ENCODE measurements at regions not wholly inside any gene's neighbourhood (a gene's known extent, or its start where the extent isn't known, plus 50 kb on each side); places are given as distances from the start of the nearest gene placed in this dataset.

DNA sequence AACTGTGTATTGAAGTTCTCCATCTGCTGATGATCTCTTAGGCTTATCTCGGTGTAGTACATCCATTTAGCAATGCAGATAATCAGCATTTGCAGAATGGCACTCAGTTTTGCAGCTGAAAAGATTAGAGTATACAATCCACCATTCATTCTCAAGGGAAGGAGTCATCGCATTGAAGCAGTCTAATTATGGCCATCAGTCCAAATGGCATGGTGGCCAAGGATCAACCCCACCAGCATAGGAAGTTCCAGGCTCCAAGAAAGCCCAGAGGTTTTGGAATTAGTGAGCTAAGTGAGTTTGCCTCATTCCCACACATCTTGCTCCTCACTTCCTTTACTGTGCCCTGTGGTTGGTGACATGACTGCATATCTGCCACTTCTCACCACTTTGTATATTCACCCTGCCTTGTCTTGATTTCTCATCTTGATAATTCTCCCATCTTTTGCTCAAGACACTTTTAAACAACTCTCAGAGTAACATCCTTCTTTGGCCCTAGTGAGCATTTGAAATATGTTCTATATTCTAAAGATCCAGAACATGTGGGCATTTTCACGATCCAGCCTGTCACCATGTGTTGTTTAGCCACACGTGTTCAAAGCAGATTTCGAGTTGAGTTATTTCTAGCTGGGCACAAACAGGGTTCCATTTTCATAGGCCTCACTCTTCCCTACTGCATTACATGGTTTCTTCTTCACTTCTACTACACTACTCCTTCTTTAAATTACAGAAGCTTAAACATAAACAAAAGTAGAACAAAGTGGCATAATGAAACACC, 1119.8 kb downstream of the TSN start:
- H3K9me3 ChIP-seq (ENCODE audit: control insufficient read depth in 2 of 2, insufficient read depth in 1 of 2, low read depth in 1 of 2, low read length in 1 of 2): peaks cover 0 to 3% of the 10 kb centered on the region in 2 donors
- FAIRE-seq: no peak
- H3K27me3 ChIP-seq (ENCODE audit: control insufficient read depth in 3 of 3, insufficient read depth in 3 of 3, low read length in 3 of 3): no peaks in the 10 kb centered on the region
- 71 to 78% (median 75%) methylated on average over 5 of the region's 5 CpGs for WGBS, 3 donors
- no peaks in the 10 kb centered on the region for H3K36me3 ChIP-seq (ENCODE audit: control insufficient read depth in 3 of 3, insufficient read depth in 2 of 3, low read depth in 1 of 3, low read length in 3 of 3)
- no peak overlapping the region for H3K27ac ChIP-seq (ENCODE audit: low read depth in 1 of 3, low read length in 2 of 3)
- no peak for DNase-seq
- H3K4me3 ChIP-seq (ENCODE audit: low read depth in 1 of 3, low read length in 3 of 3): no peak overlapping the region
- H3K4me1 ChIP-seq (ENCODE audit: control insufficient read depth in 3 of 3, insufficient read depth in 2 of 3, low read depth in 1 of 3, low read length in 2 of 3): no peaks in the 10 kb centered on the region

DNA sequence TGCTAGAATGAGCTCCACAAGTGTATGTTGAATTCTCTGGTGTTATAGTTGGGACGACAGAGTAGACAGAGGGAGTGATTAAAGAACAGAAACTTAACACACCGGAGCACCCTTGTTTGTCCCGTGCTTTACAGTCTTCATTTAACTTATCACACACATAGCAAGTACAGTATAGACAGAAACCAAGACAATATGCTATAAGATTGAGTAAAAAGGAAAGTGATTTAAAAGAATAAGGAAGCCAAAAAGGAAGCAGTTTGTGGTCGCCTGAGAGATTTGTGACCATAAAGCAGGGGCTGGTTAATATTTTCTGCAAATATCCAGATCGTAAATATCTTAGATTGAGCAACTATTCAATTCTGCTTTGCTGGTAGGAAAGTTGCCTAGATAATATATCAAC, 1128.4 kb downstream of the TSN start:
- no peak overlapping the region for H3K4me3 ChIP-seq (ENCODE audit: low read depth in 1 of 3, low read length in 3 of 3)
- H3K4me1 ChIP-seq (ENCODE audit: control insufficient read depth in 3 of 3, insufficient read depth in 2 of 3, low read depth in 1 of 3, low read length in 2 of 3): no peaks in the 10 kb centered on the region
- no peak overlapping the region for H3K27ac ChIP-seq (ENCODE audit: low read depth in 1 of 3, low read length in 2 of 3)
- DNase-seq: no peak
- peaks cover 0 to 1% of the 10 kb centered on the region in 2 donors for H3K9me3 ChIP-seq (ENCODE audit: control insufficient read depth in 2 of 2, insufficient read depth in 1 of 2, low read depth in 1 of 2, low read length in 1 of 2)
- no peaks in the 10 kb centered on the region for H3K36me3 ChIP-seq (ENCODE audit: control insufficient read depth in 3 of 3, insufficient read depth in 2 of 3, low read depth in 1 of 3, low read length in 3 of 3)
- FAIRE-seq: no peak
- 35 to 55% (median 52%) methylated on average over 5 of the region's 5 CpGs for WGBS, 3 donors
- H3K27me3 ChIP-seq (ENCODE audit: control insufficient read depth in 3 of 3, insufficient read depth in 3 of 3, low read length in 3 of 3): no peaks in the 10 kb centered on the region

DNA sequence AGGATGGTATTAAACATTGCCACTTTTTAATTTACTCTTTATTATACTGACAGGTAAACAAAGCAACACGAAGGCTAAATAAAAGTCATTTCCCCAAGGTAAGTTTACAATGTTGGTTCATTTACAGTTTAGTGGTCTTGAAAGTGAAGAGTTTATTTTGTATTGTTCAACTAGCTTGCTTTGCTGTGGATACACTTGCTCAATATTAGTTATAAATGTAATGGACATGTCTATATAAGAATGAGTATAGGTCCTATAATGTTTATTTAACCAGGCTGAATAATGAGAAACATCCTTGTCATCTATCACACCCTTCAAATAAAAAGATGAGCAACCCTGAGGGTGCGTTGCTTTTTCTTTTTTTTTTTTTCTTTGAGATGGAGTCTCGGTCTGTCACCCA, 1129.4 kb downstream of the TSN start:
- no peak overlapping the region for H3K27ac ChIP-seq (ENCODE audit: low read depth in 1 of 3, low read length in 2 of 3)
- DNase-seq (no peak), FAIRE-seq (no peak)
- no peaks in the 10 kb centered on the region for H3K27me3 ChIP-seq (ENCODE audit: control insufficient read depth in 3 of 3, insufficient read depth in 3 of 3, low read length in 3 of 3)
- H3K36me3 ChIP-seq (ENCODE audit: control insufficient read depth in 3 of 3, insufficient read depth in 2 of 3, low read depth in 1 of 3, low read length in 3 of 3): no peaks in the 10 kb centered on the region
- H3K4me1 ChIP-seq (ENCODE audit: control insufficient read depth in 3 of 3, insufficient read depth in 2 of 3, low read depth in 1 of 3, low read length in 2 of 3): no peaks in the 10 kb centered on the region
- no peak overlapping the region for H3K4me3 ChIP-seq (ENCODE audit: low read depth in 1 of 3, low read length in 3 of 3)
- H3K9me3 ChIP-seq (ENCODE audit: control insufficient read depth in 2 of 2, insufficient read depth in 1 of 2, low read depth in 1 of 2, low read length in 1 of 2): no peaks in the 10 kb centered on the region
- WGBS, 3 donors: 77 to 88% (median 85%) methylated on average over 3 of the region's 3 CpGs

DNA sequence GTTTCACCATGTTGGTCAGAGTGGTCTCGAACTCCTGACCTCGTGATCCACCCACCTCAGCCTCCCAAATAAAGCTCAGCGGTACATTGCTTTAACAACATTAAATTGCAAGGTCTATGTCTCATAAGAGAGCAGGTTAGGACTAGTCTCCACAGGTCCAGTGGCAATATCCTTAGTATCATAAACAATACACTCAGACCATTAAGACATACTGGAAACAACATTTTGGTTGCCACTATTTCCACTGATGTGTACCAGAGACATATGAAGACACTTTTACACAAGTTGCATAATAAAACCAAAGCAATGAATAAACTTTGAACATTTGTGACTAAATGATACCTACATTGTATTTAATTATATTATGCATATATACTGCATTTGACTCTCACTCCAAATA, 1130.0 kb downstream of the TSN start:
- DNase-seq (no peak), FAIRE-seq (no peak)
- Histone ChIP-seq H3K9me3 (ENCODE audit: control insufficient read depth in 2 of 2, insufficient read depth in 1 of 2, low read depth in 1 of 2, low read length in 1 of 2) (no peaks in the 10 kb centered on the region), H3K4me3 (ENCODE audit: low read depth in 1 of 3, low read length in 3 of 3) (no peak overlapping the region), H3K27ac (ENCODE audit: low read depth in 1 of 3, low read length in 2 of 3) (no peak overlapping the region), H3K27me3 (ENCODE audit: control insufficient read depth in 3 of 3, insufficient read depth in 3 of 3, low read length in 3 of 3) (no peaks in the 10 kb centered on the region), H3K36me3 (ENCODE audit: control insufficient read depth in 3 of 3, insufficient read depth in 2 of 3, low read depth in 1 of 3, low read length in 3 of 3) (no peaks in the 10 kb centered on the region), H3K4me1 (ENCODE audit: control insufficient read depth in 3 of 3, insufficient read depth in 2 of 3, low read depth in 1 of 3, low read length in 2 of 3) (no peaks in the 10 kb centered on the region)
- 55 to 81% (median 60%) methylated on average over 3 of the region's 3 CpGs for WGBS, 3 donors

DNA sequence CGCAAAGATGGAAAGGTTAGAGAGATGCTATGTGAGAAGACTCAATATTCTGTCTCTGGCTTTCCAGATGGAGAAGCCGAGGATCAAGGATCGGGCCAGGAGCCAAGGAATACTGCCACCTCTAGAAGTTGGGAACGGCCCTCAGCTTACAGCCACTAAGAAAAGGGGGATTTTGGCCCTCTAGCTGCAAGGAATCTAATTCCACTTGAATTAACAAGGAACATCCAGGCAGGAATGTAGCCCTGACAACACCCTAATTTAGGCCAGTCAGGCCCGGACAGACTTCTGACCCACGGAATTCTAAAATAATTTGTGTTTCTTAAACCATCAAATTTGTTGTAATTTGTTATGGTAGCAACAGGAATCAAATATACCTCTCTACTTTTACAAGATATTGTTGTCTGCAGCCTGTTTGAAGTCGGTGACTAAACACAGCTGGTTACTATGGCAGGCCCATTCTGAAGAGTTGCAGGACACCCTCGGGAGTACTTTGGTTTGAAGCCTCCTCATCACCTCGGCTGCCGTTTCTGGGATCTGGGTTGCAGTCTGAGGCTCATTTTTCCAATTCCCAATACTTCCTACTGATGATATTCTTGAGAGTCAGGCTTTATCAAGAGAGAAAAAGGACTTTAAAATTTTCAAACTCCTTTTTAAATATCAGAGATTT, 1131.2 kb downstream of the TSN start:
- FAIRE-seq: no peak
- no peak for DNase-seq
- H3K4me3 ChIP-seq (ENCODE audit: low read depth in 1 of 3, low read length in 3 of 3): no peak overlapping the region
- 71 to 76% (median 72%) methylated on average over 10 of the region's 10 CpGs for WGBS, 3 donors
- no peaks in the 10 kb centered on the region for H3K9me3 ChIP-seq (ENCODE audit: control insufficient read depth in 2 of 2, insufficient read depth in 1 of 2, low read depth in 1 of 2, low read length in 1 of 2)
- H3K36me3 ChIP-seq (ENCODE audit: control insufficient read depth in 3 of 3, insufficient read depth in 2 of 3, low read depth in 1 of 3, low read length in 3 of 3): no peaks in the 10 kb centered on the region
- no peaks in the 10 kb centered on the region for H3K4me1 ChIP-seq (ENCODE audit: control insufficient read depth in 3 of 3, insufficient read depth in 2 of 3, low read depth in 1 of 3, low read length in 2 of 3)
- no peak overlapping the region for H3K27ac ChIP-seq (ENCODE audit: low read depth in 1 of 3, low read length in 2 of 3)
- H3K27me3 ChIP-seq (ENCODE audit: control insufficient read depth in 3 of 3, insufficient read depth in 3 of 3, low read length in 3 of 3): no peaks in the 10 kb centered on the region

DNA sequence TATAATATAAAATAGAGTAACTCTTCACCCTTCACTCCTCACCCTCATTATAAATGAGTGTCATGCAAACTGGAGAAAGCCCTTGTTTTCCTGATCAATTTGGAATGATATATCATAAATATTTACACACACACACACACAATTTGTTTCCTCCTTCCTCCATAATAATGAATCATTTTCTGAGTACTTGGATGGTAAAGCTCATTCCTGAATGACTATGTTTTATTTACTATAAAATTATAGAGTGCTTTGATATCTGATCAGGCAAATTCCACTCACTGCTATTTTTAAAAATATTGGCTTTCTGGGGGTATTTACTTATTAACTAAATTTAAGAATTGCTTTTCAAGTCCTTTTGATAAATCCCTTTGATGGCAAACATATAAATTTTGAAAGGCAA, 1125.5 kb upstream of the CNTNAP5 start:
- DNase-seq (no peak), FAIRE-seq (no peak)
- Histone ChIP-seq H3K27ac (ENCODE audit: low read depth in 1 of 3, low read length in 2 of 3) (no peak overlapping the region), H3K4me1 (ENCODE audit: control insufficient read depth in 3 of 3, insufficient read depth in 2 of 3, low read depth in 1 of 3, low read length in 2 of 3) (no peaks in the 10 kb centered on the region), H3K36me3 (ENCODE audit: control insufficient read depth in 3 of 3, insufficient read depth in 2 of 3, low read depth in 1 of 3, low read length in 3 of 3) (no peaks in the 10 kb centered on the region), H3K9me3 (ENCODE audit: control insufficient read depth in 2 of 2, insufficient read depth in 1 of 2, low read depth in 1 of 2, low read length in 1 of 2) (no peaks in the 10 kb centered on the region), H3K4me3 (ENCODE audit: low read depth in 1 of 3, low read length in 3 of 3) (no peak overlapping the region), H3K27me3 (ENCODE audit: control insufficient read depth in 3 of 3, insufficient read depth in 3 of 3, low read length in 3 of 3) (no peaks in the 10 kb centered on the region)

DNA sequence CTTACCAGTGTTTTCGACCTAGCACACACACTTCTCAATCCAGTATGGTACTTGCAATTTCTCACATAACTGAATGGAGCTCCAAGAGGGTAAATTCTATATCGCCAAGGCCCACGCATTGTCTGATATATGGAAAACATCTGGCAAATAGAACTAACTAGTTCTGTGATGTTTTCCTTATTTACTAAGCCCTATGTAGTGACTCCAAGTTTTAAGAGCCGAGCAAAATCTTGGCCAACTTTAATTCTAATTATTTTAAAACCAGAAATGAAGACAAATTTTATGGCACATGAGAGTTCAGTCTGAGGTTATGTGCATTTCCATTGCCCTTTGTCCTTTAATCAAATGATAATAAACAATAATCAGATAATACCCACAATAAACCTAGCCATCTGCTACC, 1119.7 kb upstream of the CNTNAP5 start:
- WGBS, 3 donors: 51 to 64% (median 52%) methylated on average over 4 of the region's 4 CpGs
- Histone ChIP-seq H3K4me3 (ENCODE audit: low read depth in 1 of 3, low read length in 3 of 3) (no peak overlapping the region), H3K4me1 (ENCODE audit: control insufficient read depth in 3 of 3, insufficient read depth in 2 of 3, low read depth in 1 of 3, low read length in 2 of 3) (no peaks in the 10 kb centered on the region), H3K27ac (ENCODE audit: low read depth in 1 of 3, low read length in 2 of 3) (no peak overlapping the region), H3K27me3 (ENCODE audit: control insufficient read depth in 3 of 3, insufficient read depth in 3 of 3, low read length in 3 of 3) (no peaks in the 10 kb centered on the region), H3K9me3 (ENCODE audit: control insufficient read depth in 2 of 2, insufficient read depth in 1 of 2, low read depth in 1 of 2, low read length in 1 of 2) (no peaks in the 10 kb centered on the region), H3K36me3 (ENCODE audit: control insufficient read depth in 3 of 3, insufficient read depth in 2 of 3, low read depth in 1 of 3, low read length in 3 of 3) (no peaks in the 10 kb centered on the region)
- DNase-seq (no peak), FAIRE-seq (no peak)

DNA sequence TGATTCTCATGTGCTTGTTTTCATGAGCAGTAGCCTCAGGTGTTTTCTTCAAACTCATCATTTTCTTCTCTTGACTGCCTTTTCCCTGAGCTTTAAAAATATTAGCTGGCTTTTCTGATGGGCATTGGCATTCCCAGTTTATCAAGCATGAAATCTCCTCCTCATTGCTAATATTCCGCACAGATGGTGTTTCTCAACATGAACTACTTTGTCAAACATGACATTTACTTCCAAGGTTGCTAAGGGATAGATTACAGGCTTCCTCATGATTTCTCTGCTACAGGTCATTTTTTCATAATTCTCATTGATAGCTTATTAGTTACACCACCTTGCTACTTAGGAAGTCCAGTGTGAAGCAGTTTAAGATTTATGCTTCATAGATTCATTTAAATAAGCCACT, 1116.9 kb upstream of the CNTNAP5 start:
- Histone ChIP-seq H3K36me3 (ENCODE audit: control insufficient read depth in 3 of 3, insufficient read depth in 2 of 3, low read depth in 1 of 3, low read length in 3 of 3) (no peaks in the 10 kb centered on the region), H3K9me3 (ENCODE audit: control insufficient read depth in 2 of 2, insufficient read depth in 1 of 2, low read depth in 1 of 2, low read length in 1 of 2) (no peaks in the 10 kb centered on the region), H3K27me3 (ENCODE audit: control insufficient read depth in 3 of 3, insufficient read depth in 3 of 3, low read length in 3 of 3) (no peaks in the 10 kb centered on the region), H3K27ac (ENCODE audit: low read depth in 1 of 3, low read length in 2 of 3) (no peak overlapping the region), H3K4me1 (ENCODE audit: control insufficient read depth in 3 of 3, insufficient read depth in 2 of 3, low read depth in 1 of 3, low read length in 2 of 3) (no peaks in the 10 kb centered on the region), H3K4me3 (ENCODE audit: low read depth in 1 of 3, low read length in 3 of 3) (no peak overlapping the region)
- FAIRE-seq (no peak), DNase-seq (no peak)
- WGBS, 3 donors: 74 to 88% (median 80%) methylated on average over 1 of the region's 1 CpG

DNA sequence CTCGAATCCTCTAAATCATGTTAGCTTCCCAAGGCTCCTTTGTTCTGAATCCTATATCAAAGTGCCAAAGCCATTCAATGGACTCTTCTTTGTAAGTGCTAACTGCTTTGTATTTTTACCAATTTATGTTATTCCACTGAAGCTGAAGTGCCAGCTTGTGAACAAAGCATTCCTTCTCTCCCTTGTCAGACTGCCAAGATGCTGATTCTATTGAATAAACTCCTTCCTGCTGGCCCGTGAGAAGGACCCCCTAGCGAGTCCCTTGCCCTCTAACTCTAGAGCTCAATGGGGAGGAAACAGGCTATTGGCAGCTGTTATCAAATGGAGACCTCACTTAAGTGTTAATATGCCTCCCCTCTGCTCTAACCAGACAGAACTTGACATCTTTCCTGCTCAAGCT, 1097.9 kb upstream of the CNTNAP5 start:
- no peak overlapping the region for H3K4me3 ChIP-seq (ENCODE audit: low read depth in 1 of 3, low read length in 3 of 3)
- no peaks in the 10 kb centered on the region for H3K36me3 ChIP-seq (ENCODE audit: control insufficient read depth in 3 of 3, insufficient read depth in 2 of 3, low read depth in 1 of 3, low read length in 3 of 3)
- no peaks in the 10 kb centered on the region for H3K27me3 ChIP-seq (ENCODE audit: control insufficient read depth in 3 of 3, insufficient read depth in 3 of 3, low read length in 3 of 3)
- DNase-seq: no peak
- 43 to 49% (median 44%) methylated on average over 3 of the region's 3 CpGs for WGBS, 3 donors
- no peak overlapping the region for H3K27ac ChIP-seq (ENCODE audit: low read depth in 1 of 3, low read length in 2 of 3)
- H3K9me3 ChIP-seq (ENCODE audit: control insufficient read depth in 2 of 2, insufficient read depth in 1 of 2, low read depth in 1 of 2, low read length in 1 of 2): peaks cover 2 to 29% of the 10 kb centered on the region in 2 donors
- H3K4me1 ChIP-seq (ENCODE audit: control insufficient read depth in 3 of 3, insufficient read depth in 2 of 3, low read depth in 1 of 3, low read length in 2 of 3): no peaks in the 10 kb centered on the region
- no peak for FAIRE-seq
